ENCODE measurements at regions not wholly inside any gene's neighbourhood (a gene's known extent, or its start where the extent isn't known, plus 50 kb on each side); places are given as distances from the start of the nearest gene placed in this dataset.

DNA sequence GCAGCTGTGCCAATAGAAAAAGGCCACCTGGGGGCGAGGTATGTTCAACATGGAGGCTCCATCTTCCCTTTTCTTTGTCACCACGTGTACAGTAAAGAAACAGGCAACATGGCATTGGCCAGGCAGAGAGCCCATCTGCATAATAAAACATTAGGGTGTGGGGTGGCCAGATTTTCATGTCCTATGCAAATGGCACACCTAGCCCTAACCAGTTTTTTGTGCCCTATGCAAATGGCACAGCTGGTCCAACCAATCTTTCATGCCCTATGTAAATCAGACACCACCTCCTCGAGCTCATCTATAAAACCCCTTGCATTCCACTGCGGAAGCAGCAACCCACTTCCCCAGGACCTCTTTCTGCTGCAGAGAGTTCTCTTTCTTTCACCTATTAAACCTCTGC, 149.1 kb upstream of the RGS6 start:
- TF ChIP-seq SIN3A (IDR thresholded peaks at IDR 0.05; ENCODE audit: borderline replicate concordance, insufficient read depth, low read length) (no peak), TAF1 (IDR thresholded peaks at IDR 0.05; ENCODE audit: borderline replicate concordance, insufficient read depth, low read length) (no peak), POLR2AphosphoS5 (IDR thresholded peaks at IDR 0.05; ENCODE audit: low read depth, low read length) (no peak), FOXP2 (optimal IDR thresholded peaks at IDR 0.05; ENCODE audit: borderline replicate concordance, extremely low read depth, extremely low read length, insufficient read depth) (no peak)
- TF ChIP-seq, protein P1, sequence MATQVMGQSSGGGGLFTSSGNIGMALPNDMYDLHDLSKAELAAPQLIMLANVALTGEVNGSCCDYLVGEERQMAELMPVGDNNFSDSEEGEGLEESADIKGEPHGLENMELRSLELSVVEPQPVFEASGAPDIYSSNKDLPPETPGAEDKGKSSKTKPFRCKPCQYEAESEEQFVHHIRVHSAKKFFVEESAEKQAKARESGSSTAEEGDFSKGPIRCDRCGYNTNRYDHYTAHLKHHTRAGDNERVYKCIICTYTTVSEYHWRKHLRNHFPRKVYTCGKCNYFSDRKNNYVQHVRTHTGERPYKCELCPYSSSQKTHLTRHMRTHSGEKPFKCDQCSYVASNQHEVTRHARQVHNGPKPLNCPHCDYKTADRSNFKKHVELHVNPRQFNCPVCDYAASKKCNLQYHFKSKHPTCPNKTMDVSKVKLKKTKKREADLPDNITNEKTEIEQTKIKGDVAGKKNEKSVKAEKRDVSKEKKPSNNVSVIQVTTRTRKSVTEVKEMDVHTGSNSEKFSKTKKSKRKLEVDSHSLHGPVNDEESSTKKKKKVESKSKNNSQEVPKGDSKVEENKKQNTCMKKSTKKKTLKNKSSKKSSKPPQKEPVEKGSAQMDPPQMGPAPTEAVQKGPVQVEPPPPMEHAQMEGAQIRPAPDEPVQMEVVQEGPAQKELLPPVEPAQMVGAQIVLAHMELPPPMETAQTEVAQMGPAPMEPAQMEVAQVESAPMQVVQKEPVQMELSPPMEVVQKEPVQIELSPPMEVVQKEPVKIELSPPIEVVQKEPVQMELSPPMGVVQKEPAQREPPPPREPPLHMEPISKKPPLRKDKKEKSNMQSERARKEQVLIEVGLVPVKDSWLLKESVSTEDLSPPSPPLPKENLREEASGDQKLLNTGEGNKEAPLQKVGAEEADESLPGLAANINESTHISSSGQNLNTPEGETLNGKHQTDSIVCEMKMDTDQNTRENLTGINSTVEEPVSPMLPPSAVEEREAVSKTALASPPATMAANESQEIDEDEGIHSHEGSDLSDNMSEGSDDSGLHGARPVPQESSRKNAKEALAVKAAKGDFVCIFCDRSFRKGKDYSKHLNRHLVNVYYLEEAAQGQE (IDR thresholded peaks at IDR 0.05; ENCODE audit: insufficient read depth in 1 of 2, low read depth in 2 of 2, low read length in 2 of 2), result no peak
